ENCODE measurements at regions not wholly inside any gene's neighbourhood (a gene's known extent, or its start where the extent isn't known, plus 50 kb on each side); places are given as distances from the start of the nearest gene placed in this dataset.
A peak's percentile ranks its signal among the peaks of the same experiment; 100 is the strongest.
"Not testable (repeated sequence)": the region's sequence is repeated elsewhere in the genome, so short reads cannot be mapped to it uniquely, and the experiment has no call there.

DNA sequence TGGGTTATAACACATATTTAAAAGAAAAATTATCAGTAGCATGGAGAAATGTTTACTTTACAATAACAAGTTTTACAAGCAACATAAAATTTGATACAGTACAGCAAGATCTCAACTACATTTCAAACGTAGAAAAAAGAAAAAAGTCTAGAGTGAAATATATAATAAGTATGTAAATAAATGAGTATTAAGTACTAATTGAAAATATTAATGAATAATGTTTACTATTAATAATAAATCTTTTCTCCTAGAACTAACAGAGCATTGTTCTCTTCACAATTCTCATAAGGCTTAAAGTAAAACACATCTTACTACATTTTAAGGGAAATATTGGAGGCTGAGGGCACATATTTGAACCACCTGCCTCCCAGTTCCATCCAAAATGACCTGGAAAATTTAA, 72.1 kb downstream of the TMEM212 start:
- H3K27me3 ChIP-seq (ENCODE audit: insufficient read depth, low read length), result no peaks in the 10 kb centered on the region
- no peak overlapping the region for H3K4me3 ChIP-seq (ENCODE audit: low read depth, low read length)
- H3K36me3 ChIP-seq (ENCODE audit: insufficient read depth, low read length), result no peaks in the 10 kb centered on the region
- H3K79me2 ChIP-seq (ENCODE audit: control insufficient read depth, insufficient read depth, low read length, unreplicated experiment), result no peaks in the 10 kb centered on the region
- H3K27ac ChIP-seq (ENCODE audit: low read depth, low read length), result no peak overlapping the region
- H3K4me1 ChIP-seq (ENCODE audit: control insufficient read depth, insufficient read depth, low read length, unreplicated experiment), result no peaks in the 10 kb centered on the region
- no peak overlapping the region for H2AFZ ChIP-seq (ENCODE audit: low read length, unreplicated experiment)

DNA sequence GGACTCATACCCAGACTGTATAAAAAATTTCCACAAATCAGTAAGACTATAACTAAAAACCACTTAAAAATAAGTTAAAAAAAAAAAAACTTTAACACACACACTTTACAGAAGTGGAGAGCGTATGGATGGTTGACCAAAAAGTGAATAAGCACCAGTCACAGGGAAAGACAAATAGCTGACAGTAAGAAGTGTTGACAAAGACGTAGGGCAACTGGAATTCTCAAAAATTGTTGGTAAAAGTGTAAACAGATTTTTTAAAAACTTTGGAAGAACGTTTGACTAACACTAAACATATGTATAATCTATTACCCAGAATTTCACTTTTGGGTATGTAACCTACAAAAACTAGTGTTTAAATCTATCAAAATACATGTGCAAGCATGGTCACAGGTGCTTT, 73.7 kb downstream of the TMEM212 start:
- Histone ChIP-seq H2AFZ (ENCODE audit: low read length, unreplicated experiment) (no peak overlapping the region), H3K4me3 (ENCODE audit: low read depth, low read length) (no peak overlapping the region), H3K79me2 (ENCODE audit: control insufficient read depth, insufficient read depth, low read length, unreplicated experiment) (no peaks in the 10 kb centered on the region), H3K27ac (ENCODE audit: low read depth, low read length) (no peak overlapping the region), H3K36me3 (ENCODE audit: insufficient read depth, low read length) (no peaks in the 10 kb centered on the region), H3K4me1 (ENCODE audit: control insufficient read depth, insufficient read depth, low read length, unreplicated experiment) (no peaks in the 10 kb centered on the region), H3K27me3 (ENCODE audit: insufficient read depth, low read length) (no peaks in the 10 kb centered on the region)

DNA sequence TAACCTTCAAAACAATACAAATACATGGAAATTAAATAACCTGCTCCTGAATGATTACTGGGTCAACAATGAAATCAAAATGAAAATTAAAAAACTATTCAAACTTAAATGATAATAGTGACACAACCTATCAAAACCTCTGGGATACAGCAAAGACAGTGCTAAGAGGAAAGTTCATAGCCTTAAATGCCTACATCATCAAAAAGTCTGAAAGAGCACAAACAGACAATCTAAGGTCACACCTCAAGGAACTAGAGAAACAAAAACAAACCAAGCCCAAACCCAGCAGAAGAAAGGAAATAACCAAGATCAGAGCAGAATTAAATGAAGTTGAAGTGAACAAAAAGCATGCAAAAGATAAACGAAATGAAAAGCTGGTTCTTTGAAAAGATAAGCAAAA, 79.5 kb downstream of the TMEM212 start:
- not testable (repeated sequence) for H3K79me2 ChIP-seq (ENCODE audit: control insufficient read depth, insufficient read depth, low read length, unreplicated experiment); H3K4me1 ChIP-seq (ENCODE audit: control insufficient read depth, insufficient read depth, low read length, unreplicated experiment); H3K27ac ChIP-seq (ENCODE audit: low read depth, low read length); H3K36me3 ChIP-seq (ENCODE audit: insufficient read depth, low read length); H2AFZ ChIP-seq (ENCODE audit: low read length, unreplicated experiment); H3K27me3 ChIP-seq (ENCODE audit: insufficient read depth, low read length); H3K4me3 ChIP-seq (ENCODE audit: low read depth, low read length)

DNA sequence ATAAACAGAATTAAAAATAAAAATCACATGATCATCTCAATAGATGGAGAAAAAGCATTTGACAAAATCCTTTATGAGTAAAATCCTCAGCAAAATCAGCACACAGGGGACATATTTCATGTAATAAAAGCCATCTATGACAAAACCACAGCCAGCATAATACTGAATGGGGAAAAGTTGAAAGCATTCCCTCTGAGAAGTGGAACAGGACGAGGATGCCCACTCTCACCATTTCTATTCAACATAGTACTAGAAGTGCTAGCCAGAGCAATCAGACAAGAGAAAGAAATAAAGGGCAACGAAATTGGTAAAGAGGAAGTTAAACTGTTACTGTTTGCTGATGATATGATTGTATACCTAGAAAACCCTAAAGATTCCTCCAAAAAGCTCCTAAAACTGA, 80.5 kb downstream of the TMEM212 start:
- not testable (repeated sequence) for H3K27ac ChIP-seq (ENCODE audit: low read depth, low read length); H3K4me3 ChIP-seq (ENCODE audit: low read depth, low read length); H2AFZ ChIP-seq (ENCODE audit: low read length, unreplicated experiment); H3K36me3 ChIP-seq (ENCODE audit: insufficient read depth, low read length); H3K27me3 ChIP-seq (ENCODE audit: insufficient read depth, low read length); H3K79me2 ChIP-seq (ENCODE audit: control insufficient read depth, insufficient read depth, low read length, unreplicated experiment); H3K4me1 ChIP-seq (ENCODE audit: control insufficient read depth, insufficient read depth, low read length, unreplicated experiment)

DNA sequence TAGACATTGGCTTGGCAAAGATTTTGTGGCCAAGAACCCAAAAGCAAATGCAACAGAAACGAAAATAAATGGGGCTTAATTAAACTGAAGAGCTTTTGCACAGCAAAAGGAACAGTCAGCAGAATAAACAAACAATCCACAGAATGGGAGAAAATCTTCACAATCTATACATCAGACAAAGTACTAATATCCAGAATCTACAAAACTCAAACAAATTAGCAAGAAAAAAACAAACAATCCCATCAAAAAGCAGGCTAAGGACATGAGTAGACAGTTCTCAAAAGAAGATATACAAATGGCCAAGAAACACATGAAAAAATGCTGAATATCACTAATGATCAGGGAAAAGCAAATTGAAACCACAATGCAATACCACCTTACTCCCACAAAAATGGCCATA, 81.7 kb downstream of the TMEM212 start:
- H3K4me3 ChIP-seq (ENCODE audit: low read depth, low read length); H2AFZ ChIP-seq (ENCODE audit: low read length, unreplicated experiment); H3K79me2 ChIP-seq (ENCODE audit: control insufficient read depth, insufficient read depth, low read length, unreplicated experiment); H3K27me3 ChIP-seq (ENCODE audit: insufficient read depth, low read length); H3K27ac ChIP-seq (ENCODE audit: low read depth, low read length); H3K4me1 ChIP-seq (ENCODE audit: control insufficient read depth, insufficient read depth, low read length, unreplicated experiment); H3K36me3 ChIP-seq (ENCODE audit: insufficient read depth, low read length): not testable (repeated sequence)

GRCh38 chr3:171932153-171932611, 89.0 kb downstream of the TMEM212 start:
- H2AFZ ChIP-seq (ENCODE audit: low read length, unreplicated experiment), result no peak overlapping the region
- H3K27ac ChIP-seq (ENCODE audit: low read depth, low read length), result no peak overlapping the region

GRCh38 chr3:171933441-171933840, 90.3 kb downstream of the TMEM212 start:
- Histone ChIP-seq H2AFZ (ENCODE audit: low read length, unreplicated experiment) (no peak overlapping the region), H3K27ac (ENCODE audit: low read depth, low read length) (no peak overlapping the region), H3K4me3 (ENCODE audit: low read depth, low read length) (no peak overlapping the region), H3K79me2 (ENCODE audit: control insufficient read depth, insufficient read depth, low read length, unreplicated experiment) (no peaks in the 10 kb centered on the region), H3K27me3 (ENCODE audit: insufficient read depth, low read length) (no peaks in the 10 kb centered on the region), H3K36me3 (ENCODE audit: insufficient read depth, low read length) (no peaks in the 10 kb centered on the region), H3K4me1 (ENCODE audit: control insufficient read depth, insufficient read depth, low read length, unreplicated experiment) (peaks cover 22% of the 10 kb centered on the region)

More at GRCh38 chr3:171932153-171932611, 89.0 kb downstream of the TMEM212 start:
- H3K4me1 ChIP-seq (ENCODE audit: control insufficient read depth, insufficient read depth, low read length, unreplicated experiment), result peaks cover 20% of the 10 kb centered on the region
- H3K36me3 ChIP-seq (ENCODE audit: insufficient read depth, low read length), result no peaks in the 10 kb centered on the region
- no peaks in the 10 kb centered on the region for H3K27me3 ChIP-seq (ENCODE audit: insufficient read depth, low read length)
- H3K4me3 ChIP-seq (ENCODE audit: low read depth, low read length), result no peak overlapping the region
- H3K79me2 ChIP-seq (ENCODE audit: control insufficient read depth, insufficient read depth, low read length, unreplicated experiment), result no peaks in the 10 kb centered on the region

GRCh38 chr3:171935261-171936123, 92.3 kb downstream of the TMEM212 start:
- peak overlapping the region; percentile 19 for H2AFZ ChIP-seq (ENCODE audit: low read length, unreplicated experiment)
- peak overlapping the region; percentile 87 for H3K27ac ChIP-seq (ENCODE audit: low read depth, low read length)
- no peak overlapping the region for H3K4me3 ChIP-seq (ENCODE audit: low read depth, low read length)
- H3K79me2 ChIP-seq (ENCODE audit: control insufficient read depth, insufficient read depth, low read length, unreplicated experiment), result no peaks in the 10 kb centered on the region
- no peaks in the 10 kb centered on the region for H3K36me3 ChIP-seq (ENCODE audit: insufficient read depth, low read length)
- no peaks in the 10 kb centered on the region for H3K27me3 ChIP-seq (ENCODE audit: insufficient read depth, low read length)
- H3K4me1 ChIP-seq (ENCODE audit: control insufficient read depth, insufficient read depth, low read length, unreplicated experiment), result peaks cover 22% of the 10 kb centered on the region

DNA sequence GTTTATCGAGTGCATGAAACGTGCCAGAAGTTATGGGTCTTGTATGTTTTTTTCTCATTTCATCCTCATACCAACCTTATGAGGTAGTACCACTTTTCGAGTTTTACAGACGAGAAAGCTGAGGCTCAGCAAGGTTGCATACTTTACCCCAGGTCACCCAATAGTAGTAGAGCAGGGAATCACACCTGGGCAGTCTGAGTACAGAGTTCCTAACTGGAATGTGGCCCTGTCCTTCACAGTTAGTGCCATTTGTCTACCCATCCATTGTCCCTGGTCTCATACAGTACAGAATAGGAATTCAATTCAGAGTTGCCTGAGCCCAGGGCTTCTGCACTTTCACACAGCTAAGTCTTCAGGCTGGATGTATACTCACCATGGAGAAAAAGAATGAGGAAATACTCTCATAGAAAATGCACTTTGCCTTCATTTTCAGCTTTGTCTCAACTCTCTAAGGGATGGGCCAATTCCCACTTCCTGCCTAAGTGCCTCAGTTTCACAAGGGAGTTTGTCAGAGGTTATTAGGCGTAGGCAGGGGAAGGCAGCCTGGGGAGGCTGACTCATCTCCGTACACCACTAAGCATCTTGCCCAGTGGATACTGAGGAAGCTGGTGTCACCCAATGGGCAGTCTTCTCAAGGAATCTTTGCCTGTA, 93.2 kb downstream of the TMEM212 start:
- Histone ChIP-seq H2AFZ (ENCODE audit: low read length, unreplicated experiment) (peak overlapping the region; percentile 57), H3K27ac (ENCODE audit: low read depth, low read length) (peak overlapping the region; percentile 87), H3K4me1 (ENCODE audit: control insufficient read depth, insufficient read depth, low read length, unreplicated experiment) (peaks cover 22% of the 10 kb centered on the region)

GRCh38 chr3:171939578-171939977, 96.4 kb downstream of the TMEM212 start:
- H3K79me2 ChIP-seq (ENCODE audit: control insufficient read depth, insufficient read depth, low read length, unreplicated experiment), result no peaks in the 10 kb centered on the region
- H3K36me3 ChIP-seq (ENCODE audit: insufficient read depth, low read length), result no peaks in the 10 kb centered on the region
- H3K27ac ChIP-seq (ENCODE audit: low read depth, low read length), result no peak overlapping the region
- H3K4me1 ChIP-seq (ENCODE audit: control insufficient read depth, insufficient read depth, low read length, unreplicated experiment), result peaks cover 28% of the 10 kb centered on the region
- H2AFZ ChIP-seq (ENCODE audit: low read length, unreplicated experiment), result no peak overlapping the region
- no peaks in the 10 kb centered on the region for H3K27me3 ChIP-seq (ENCODE audit: insufficient read depth, low read length)
- H3K4me3 ChIP-seq (ENCODE audit: low read depth, low read length), result no peak overlapping the region

More for the DNA sequence above, 93.2 kb downstream of the TMEM212 start:
- no peaks in the 10 kb centered on the region for H3K79me2 ChIP-seq (ENCODE audit: control insufficient read depth, insufficient read depth, low read length, unreplicated experiment)
- peak overlapping the region; percentile 8; the same call in 1 of the 2 replicates for H3K4me3 ChIP-seq (ENCODE audit: low read depth, low read length)
- no peaks in the 10 kb centered on the region for H3K36me3 ChIP-seq (ENCODE audit: insufficient read depth, low read length)
- no peaks in the 10 kb centered on the region for H3K27me3 ChIP-seq (ENCODE audit: insufficient read depth, low read length)

DNA sequence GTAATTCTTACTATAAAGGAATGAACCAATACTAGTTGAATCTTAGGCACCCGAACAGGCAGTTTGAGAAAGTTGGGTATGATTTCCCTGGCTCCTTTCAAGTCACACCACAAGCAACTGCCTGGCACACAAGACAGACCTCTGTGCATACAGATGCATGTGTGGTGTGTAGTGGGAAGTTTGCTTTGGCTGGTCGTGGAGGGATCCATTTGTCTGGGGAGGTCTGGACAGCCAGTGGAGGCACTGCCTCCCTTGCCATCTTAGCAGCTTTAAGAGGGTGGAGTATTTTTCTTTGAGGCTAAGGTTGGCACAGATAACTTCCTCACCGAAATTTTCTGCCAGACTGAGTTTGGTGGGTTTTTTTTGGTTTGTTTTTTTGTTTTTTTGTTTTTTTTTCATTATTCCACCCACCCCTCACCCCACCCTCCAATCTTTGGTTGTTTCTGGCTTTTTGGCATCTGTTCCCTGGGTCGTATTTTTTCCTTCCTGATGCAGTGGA, 97.1 kb downstream of the TMEM212 start:
- Histone ChIP-seq H3K4me3 (ENCODE audit: low read depth, low read length) (no peak overlapping the region), H3K27me3 (ENCODE audit: insufficient read depth, low read length) (no peaks in the 10 kb centered on the region), H2AFZ (ENCODE audit: low read length, unreplicated experiment) (no peak overlapping the region), H3K27ac (ENCODE audit: low read depth, low read length) (no peak overlapping the region), H3K4me1 (ENCODE audit: control insufficient read depth, insufficient read depth, low read length, unreplicated experiment) (peaks cover 29% of the 10 kb centered on the region), H3K36me3 (ENCODE audit: insufficient read depth, low read length) (no peaks in the 10 kb centered on the region), H3K79me2 (ENCODE audit: control insufficient read depth, insufficient read depth, low read length, unreplicated experiment) (no peaks in the 10 kb centered on the region)

Measured in ACC112 (cell line).